ENCODE measurements at regions not wholly inside any gene's neighbourhood (a gene's known extent, or its start where the extent isn't known, plus 50 kb on each side); places are given as distances from the start of the nearest gene placed in this dataset.

DNA sequence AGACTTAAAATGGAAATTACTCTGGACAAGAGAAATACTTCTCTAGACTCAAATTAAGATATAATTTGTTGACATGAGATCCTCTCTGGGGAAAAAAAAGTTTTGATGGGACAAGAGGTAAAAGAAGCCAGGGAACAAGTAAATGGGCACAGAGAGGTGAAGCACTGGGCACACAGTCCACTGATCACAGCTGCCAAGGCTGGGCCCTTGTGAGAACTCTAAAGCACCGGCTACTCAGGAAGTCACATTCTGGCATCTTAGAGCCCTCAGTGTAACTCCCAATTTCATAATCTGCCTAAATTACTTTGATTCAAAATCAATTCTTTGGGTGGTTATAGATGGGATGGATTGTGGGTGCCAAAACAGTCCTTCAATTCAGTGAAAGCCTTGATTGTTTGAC lies 123.2 kb upstream of the CACNA2D1 start:
- TF ChIP-seq ZNF785 (tag by site-specific recombination; IDR thresholded peaks at IDR 0.05) (no peak), ZNF621 (tag by site-specific recombination; IDR thresholded peaks at IDR 0.05) (no peak), ZNF114 (tag by site-specific recombination; IDR thresholded peaks at IDR 0.05) (no peak), ZNF530 (tag by site-specific recombination; IDR thresholded peaks at IDR 0.05; ENCODE audit: low read depth) (no peak), ZBTB20 (tag by site-specific recombination; IDR thresholded peaks at IDR 0.05) (no peak), ZNF670 (tag by site-specific recombination; IDR thresholded peaks at IDR 0.05; ENCODE audit: low read depth) (no peak), ZNF140 (tag by site-specific recombination; IDR thresholded peaks at IDR 0.05) (no peak)
- TF ChIP-seq, protein P1, sequence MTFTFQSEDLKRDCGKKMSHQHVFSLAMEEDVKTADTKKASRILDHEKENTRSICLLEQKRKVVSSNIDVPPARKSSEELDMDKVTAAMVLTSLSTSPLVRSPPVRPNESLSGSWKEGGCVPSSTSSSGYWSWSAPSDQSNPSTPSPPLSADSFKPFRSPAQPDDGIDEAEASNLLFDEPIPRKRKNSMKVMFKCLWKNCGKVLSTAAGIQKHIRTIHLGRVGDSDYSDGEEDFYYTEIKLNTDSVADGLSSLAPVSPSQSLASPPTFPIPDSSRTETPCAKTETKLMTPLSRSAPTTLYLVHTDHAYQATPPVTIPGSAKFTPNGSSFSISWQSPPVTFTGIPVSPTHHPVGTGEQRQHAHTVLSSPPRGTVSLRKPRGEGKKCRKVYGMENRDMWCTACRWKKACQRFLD (tag by site-specific recombination; IDR thresholded peaks at IDR 0.05) = no peak
- TF ChIP-seq, protein P2, sequence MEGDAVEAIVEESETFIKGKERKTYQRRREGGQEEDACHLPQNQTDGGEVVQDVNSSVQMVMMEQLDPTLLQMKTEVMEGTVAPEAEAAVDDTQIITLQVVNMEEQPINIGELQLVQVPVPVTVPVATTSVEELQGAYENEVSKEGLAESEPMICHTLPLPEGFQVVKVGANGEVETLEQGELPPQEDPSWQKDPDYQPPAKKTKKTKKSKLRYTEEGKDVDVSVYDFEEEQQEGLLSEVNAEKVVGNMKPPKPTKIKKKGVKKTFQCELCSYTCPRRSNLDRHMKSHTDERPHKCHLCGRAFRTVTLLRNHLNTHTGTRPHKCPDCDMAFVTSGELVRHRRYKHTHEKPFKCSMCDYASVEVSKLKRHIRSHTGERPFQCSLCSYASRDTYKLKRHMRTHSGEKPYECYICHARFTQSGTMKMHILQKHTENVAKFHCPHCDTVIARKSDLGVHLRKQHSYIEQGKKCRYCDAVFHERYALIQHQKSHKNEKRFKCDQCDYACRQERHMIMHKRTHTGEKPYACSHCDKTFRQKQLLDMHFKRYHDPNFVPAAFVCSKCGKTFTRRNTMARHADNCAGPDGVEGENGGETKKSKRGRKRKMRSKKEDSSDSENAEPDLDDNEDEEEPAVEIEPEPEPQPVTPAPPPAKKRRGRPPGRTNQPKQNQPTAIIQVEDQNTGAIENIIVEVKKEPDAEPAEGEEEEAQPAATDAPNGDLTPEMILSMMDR (tag by site-specific recombination; IDR thresholded peaks at IDR 0.05) = no peak
- TF ChIP-seq, protein P3, sequence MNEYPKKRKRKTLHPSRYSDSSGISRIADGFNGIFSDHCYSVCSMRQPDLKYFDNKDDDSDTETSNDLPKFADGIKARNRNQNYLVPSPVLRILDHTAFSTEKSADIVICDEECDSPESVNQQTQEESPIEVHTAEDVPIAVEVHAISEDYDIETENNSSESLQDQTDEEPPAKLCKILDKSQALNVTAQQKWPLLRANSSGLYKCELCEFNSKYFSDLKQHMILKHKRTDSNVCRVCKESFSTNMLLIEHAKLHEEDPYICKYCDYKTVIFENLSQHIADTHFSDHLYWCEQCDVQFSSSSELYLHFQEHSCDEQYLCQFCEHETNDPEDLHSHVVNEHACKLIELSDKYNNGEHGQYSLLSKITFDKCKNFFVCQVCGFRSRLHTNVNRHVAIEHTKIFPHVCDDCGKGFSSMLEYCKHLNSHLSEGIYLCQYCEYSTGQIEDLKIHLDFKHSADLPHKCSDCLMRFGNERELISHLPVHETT (tag by site-specific recombination; IDR thresholded peaks at IDR 0.05) = no peak
- TF ChIP-seq, protein P4, sequence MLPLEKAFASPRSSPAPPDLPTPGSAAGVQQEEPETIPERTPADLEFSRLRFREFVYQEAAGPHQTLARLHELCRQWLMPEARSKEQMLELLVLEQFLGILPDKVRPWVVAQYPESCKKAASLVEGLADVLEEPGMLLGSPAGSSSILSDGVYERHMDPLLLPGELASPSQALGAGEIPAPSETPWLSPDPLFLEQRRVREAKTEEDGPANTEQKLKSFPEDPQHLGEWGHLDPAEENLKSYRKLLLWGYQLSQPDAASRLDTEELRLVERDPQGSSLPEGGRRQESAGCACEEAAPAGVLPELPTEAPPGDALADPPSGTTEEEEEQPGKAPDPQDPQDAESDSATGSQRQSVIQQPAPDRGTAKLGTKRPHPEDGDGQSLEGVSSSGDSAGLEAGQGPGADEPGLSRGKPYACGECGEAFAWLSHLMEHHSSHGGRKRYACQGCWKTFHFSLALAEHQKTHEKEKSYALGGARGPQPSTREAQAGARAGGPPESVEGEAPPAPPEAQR (tag by site-specific recombination; IDR thresholded peaks at IDR 0.05) = no peak
- TF ChIP-seq, protein P5, sequence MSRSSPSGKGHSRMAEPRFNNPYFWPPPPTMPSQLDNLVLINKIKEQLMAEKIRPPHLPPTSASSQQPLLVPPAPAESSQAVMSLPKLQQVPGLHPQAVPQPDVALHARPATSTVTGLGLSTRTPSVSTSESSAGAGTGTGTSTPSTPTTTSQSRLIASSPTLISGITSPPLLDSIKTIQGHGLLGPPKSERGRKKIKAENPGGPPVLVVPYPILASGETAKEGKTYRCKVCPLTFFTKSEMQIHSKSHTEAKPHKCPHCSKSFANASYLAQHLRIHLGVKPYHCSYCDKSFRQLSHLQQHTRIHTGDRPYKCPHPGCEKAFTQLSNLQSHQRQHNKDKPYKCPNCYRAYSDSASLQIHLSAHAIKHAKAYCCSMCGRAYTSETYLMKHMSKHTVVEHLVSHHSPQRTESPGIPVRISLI (tag by site-specific recombination; IDR thresholded peaks at IDR 0.05) = no peak

Data from HEK293 (cell line).